ENCODE measurements at regions not wholly inside any gene's neighbourhood (a gene's known extent, or its start where the extent isn't known, plus 50 kb on each side); places are given as distances from the start of the nearest gene placed in this dataset.

DNA sequence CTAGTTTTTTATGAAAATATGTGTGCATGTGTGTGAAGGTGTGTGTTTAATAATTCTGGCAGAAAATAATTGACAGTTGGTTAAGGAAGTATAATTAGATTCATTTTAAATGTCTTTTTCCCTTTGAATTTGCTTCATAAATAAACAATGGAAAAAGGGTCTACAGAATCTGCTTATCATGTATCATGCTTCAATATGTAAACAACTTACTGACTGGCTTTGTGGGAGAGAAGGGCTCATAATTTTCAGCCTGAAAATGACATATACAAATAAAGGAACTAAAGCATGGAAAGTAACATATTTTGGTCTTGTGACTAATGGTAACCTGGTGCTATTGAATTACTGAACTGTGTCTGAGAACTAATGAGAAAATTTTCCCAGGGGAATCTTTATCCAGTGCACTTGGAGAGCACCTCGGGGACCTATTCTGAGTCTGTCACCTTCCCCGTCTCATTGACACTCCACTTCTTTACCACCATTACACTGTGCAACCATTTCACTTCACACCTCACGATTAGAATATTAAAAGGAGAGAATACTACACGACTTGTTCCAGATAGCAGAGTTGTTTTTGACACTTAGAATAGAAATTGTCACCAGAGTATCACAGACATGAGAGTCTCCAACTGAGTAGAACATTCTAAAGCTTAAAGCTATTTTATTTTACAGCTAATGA lies 298.6 kb downstream of the TFEC start:
- H3K9me3 ChIP-seq (ENCODE audit: control insufficient read depth in 1 of 2, low read length in 2 of 2), result no peaks in the 10 kb centered on the region
- CTCF ChIA-PET (ENCODE audit: partially characterized antibody), result no interaction called here
- no peak overlapping the region for H3K4me3 ChIP-seq (ENCODE audit: low read length in 2 of 2)
- Mint-ChIP-seq H3K9me3 (peaks cover 0 to 4% (median 0%) of the 10 kb centered on the region in 8 donors), H3K4me3 (no peak overlapping the region), H3K4me1 (no peaks in the 10 kb centered on the region), H3K27ac (no peak overlapping the region), H3K36me3 (no peaks in the 10 kb centered on the region), H3K27me3 (peaks cover 0 to 3% of the 10 kb centered on the region in 2 donors)
- POLR2A ChIA-PET (ENCODE audit: partially characterized antibody), result no interaction called here
- H3K27me3 ChIP-seq (ENCODE audit: insufficient read depth, low read length), result no peaks in the 10 kb centered on the region
- no peaks in the 10 kb centered on the region for H3K4me1 ChIP-seq (ENCODE audit: insufficient read depth, low read length)
- DNase-seq, result no peak
- no peak overlapping the region for H3K27ac ChIP-seq (ENCODE audit: low read depth, low read length)
- intact Hi-C loops (cut with micrococcal nuclease), result no loop called here
- H3K36me3 ChIP-seq (ENCODE audit: insufficient read depth, low read length), result no peaks in the 10 kb centered on the region

DNA sequence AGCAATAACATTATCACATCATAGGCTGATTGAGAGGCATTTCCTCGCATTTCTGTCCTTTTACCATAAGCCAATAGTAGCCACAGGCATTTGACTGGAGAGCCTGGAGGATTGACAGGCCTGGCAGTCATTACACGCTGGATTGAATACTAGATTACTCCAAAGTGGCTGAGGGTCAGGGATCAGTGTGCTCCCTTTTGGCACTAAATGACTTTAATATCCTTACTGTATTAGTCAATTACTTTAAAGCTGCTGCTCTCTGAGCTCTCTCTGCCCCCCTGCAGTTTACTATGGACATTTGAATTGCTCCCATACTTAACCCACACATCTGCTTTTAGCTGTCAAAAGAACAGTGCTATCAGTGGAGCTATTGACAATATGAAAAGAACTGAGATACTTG lies 302.0 kb downstream of the TFEC start:
- Mint-ChIP-seq H3K4me3 (no peak overlapping the region), H3K36me3 (no peaks in the 10 kb centered on the region), H3K27me3 (no peaks in the 10 kb centered on the region), H3K27ac (no peak overlapping the region), H3K9me3 (no peaks in the 10 kb centered on the region), H3K4me1 (peaks cover 0 to 5% (median under 1%) of the 10 kb centered on the region in 4 donors)
- no peaks in the 10 kb centered on the region for H3K27me3 ChIP-seq (ENCODE audit: insufficient read depth, low read length)
- DNase-seq, result no peak
- POLR2A ChIA-PET (ENCODE audit: partially characterized antibody), result no interaction called here
- H3K9me3 ChIP-seq (ENCODE audit: control insufficient read depth in 1 of 2, low read length in 2 of 2), result no peaks in the 10 kb centered on the region
- no peaks in the 10 kb centered on the region for H3K36me3 ChIP-seq (ENCODE audit: insufficient read depth, low read length)
- no peaks in the 10 kb centered on the region for H3K4me1 ChIP-seq (ENCODE audit: insufficient read depth, low read length)
- H3K4me3 ChIP-seq (ENCODE audit: low read length in 2 of 2), result no peak overlapping the region
- CTCF ChIA-PET (ENCODE audit: partially characterized antibody), result no interaction called here
- no peak overlapping the region for H3K27ac ChIP-seq (ENCODE audit: low read depth, low read length)
- intact Hi-C loops (cut with micrococcal nuclease), result no loop called here

DNA sequence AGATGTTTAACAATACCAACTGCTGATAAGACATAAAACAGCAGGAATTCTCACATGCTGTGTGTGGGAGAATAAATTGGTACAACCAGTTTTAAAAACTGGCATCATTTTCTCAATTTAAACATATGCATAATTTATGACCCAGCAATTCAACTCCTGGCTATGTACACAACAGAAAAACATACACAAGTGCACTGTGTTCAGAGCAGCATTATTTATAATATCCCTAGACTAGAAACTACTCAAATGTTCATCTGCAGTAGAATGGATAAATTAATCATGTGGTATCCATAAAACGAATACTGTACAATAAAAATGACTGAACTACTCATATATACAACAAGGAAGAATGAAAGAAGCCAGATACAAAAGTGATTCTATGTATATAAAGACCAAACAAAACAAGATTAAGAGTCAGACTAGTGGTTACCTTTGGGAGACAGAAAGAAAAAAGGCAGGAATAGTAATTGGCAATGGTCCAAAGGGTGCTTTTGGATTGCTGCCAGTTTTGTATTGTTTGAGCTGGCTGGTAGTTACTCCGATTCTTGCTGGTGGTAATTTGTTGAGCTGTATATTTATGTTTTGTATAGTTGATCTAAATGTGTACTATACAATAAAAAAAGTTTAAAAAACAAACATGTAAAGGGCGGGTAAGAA lies 306.0 kb downstream of the TFEC start:
- intact Hi-C loops (cut with micrococcal nuclease), result no loop called here
- Mint-ChIP-seq H3K4me1 (peaks cover 5 to 17% (median 7%) of the 10 kb centered on the region in 4 donors), H3K9me3 (no peaks in the 10 kb centered on the region), H3K4me3 (no peak overlapping the region), H3K27me3 (no peaks in the 10 kb centered on the region), H3K27ac (no peak overlapping the region), H3K36me3 (no peaks in the 10 kb centered on the region)
- Histone ChIP-seq H3K9me3 (ENCODE audit: control insufficient read depth in 1 of 2, low read length in 2 of 2) (no peaks in the 10 kb centered on the region), H3K36me3 (ENCODE audit: insufficient read depth, low read length) (no peaks in the 10 kb centered on the region), H3K4me1 (ENCODE audit: insufficient read depth, low read length) (peaks cover 19% of the 10 kb centered on the region), H3K27me3 (ENCODE audit: insufficient read depth, low read length) (no peaks in the 10 kb centered on the region), H3K27ac (ENCODE audit: low read depth, low read length) (no peak overlapping the region), H3K4me3 (ENCODE audit: low read length in 2 of 2) (no peak overlapping the region)
- POLR2A ChIA-PET (ENCODE audit: partially characterized antibody), result no interaction called here
- no peak for DNase-seq
- CTCF ChIA-PET (ENCODE audit: partially characterized antibody), result no interaction called here

DNA sequence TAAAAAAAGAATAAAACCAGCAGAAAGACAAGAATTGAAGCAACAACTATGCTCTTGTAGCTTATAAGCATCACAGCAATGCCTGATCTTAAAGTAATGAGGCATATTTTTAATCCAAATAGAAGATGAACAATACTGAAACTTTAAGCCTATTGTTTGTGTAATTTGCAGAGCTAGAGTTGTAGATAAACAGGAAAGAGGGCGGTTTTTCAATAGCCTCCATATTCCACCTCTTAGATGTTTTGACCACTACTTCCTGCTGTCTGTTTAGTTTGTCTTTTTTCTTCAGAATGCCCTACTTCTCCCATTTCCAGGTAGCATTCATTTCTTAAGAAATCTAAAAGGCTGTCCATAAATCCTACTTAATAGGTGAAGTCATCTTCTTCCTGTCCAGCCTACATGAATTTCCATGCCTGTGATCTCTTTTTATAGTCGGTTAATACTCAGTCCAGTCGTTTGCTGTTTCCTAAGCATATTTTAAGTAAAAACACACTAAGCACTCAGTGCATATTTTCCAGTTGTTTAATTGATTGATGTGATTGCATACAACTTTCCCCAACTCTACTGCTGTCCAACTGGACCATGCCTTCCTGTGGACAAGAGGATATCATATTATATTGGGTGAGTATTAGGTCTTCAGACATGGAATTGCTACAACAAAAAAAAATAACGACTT lies 308.1 kb downstream of the TFEC start:
- peaks cover 5 to 17% (median 7%) of the 10 kb centered on the region in 4 donors for H3K4me1 Mint-ChIP-seq
- peak overlapping the region in 7 of 8 donors; percentile 1 to 84 (median 68) for H3K4me3 Mint-ChIP-seq
- no peaks in the 10 kb centered on the region for H3K36me3 Mint-ChIP-seq
- peak overlapping the region in 2 of 7 donors; percentile 27 to 50 for H3K27ac Mint-ChIP-seq
- peaks cover 0 to 1% of the 10 kb centered on the region in 2 donors for H3K27me3 Mint-ChIP-seq
- H3K4me1 ChIP-seq (ENCODE audit: insufficient read depth, low read length), result peaks cover 19% of the 10 kb centered on the region
- no peaks in the 10 kb centered on the region for H3K27me3 ChIP-seq (ENCODE audit: insufficient read depth, low read length)
- CTCF ChIA-PET (ENCODE audit: partially characterized antibody), result no interaction called here
- no peaks in the 10 kb centered on the region for H3K36me3 ChIP-seq (ENCODE audit: insufficient read depth, low read length)
- no peaks in the 10 kb centered on the region for H3K9me3 Mint-ChIP-seq
- intact Hi-C loops (cut with micrococcal nuclease), result no loop called here
- no peaks in the 10 kb centered on the region for H3K9me3 ChIP-seq (ENCODE audit: control insufficient read depth in 1 of 2, low read length in 2 of 2)
- POLR2A ChIA-PET (ENCODE audit: partially characterized antibody), result no interaction called here
- DNase-seq, result peak in 4 of 5 donors; percentile 5 to 17 (median 11)
- no peak overlapping the region for H3K27ac ChIP-seq (ENCODE audit: low read depth, low read length)
- no peak overlapping the region for H3K4me3 ChIP-seq (ENCODE audit: low read length in 2 of 2)

DNA sequence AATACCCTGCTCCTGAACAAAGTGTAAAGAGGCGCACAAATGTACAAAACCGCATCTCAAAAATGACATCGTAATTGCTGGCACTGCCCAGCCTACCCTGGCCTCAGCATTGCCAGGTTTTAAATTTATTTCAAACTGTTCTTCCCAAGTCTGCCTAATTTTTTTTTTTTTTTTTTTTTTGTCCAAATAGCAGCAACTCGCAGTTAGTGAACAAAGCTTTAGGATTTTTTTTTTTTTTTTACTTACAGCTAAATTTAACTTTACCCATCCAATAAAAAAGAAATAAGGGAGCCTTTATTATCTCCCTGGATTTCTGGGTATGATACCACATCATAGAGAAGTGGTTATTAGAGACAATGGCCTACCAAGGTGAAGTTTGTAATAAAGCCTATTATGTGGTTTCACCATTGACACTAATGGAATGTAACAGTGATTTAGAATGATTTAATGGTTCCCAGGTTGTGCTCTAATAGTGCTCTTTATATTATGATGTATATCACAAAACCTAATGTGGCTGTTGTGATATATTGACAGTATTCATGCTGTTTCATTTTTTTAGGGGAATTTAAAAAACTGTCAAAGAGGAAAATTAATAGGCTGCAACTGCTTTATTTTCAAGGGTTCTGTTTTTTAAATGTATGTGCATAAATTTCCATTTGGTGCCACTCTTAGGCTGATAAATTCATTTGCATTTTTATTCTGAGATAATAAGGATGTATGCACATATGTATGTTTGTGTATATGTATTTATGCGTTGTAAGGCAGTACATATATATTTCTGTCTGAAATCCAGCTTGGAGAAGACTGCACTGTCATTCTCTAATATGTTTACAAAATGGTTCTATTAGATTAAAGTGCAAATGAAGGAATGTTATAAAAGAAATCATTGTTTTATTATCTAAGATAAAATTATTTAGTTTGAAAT lies 309.0 kb downstream of the TFEC start:
- H3K36me3 ChIP-seq (ENCODE audit: insufficient read depth, low read length), result no peaks in the 10 kb centered on the region
- Mint-ChIP-seq H3K36me3 (no peaks in the 10 kb centered on the region), H3K9me3 (no peaks in the 10 kb centered on the region), H3K4me1 (peaks cover 5 to 17% (median 7%) of the 10 kb centered on the region in 4 donors), H3K27ac (no peak overlapping the region), H3K27me3 (peaks cover 0 to 1% of the 10 kb centered on the region in 2 donors), H3K4me3 (peak overlapping the region in 1 of 8 donors; percentile 79)
- H3K9me3 ChIP-seq (ENCODE audit: control insufficient read depth in 1 of 2, low read length in 2 of 2), result no peaks in the 10 kb centered on the region
- ChIA-PET CTCF (ENCODE audit: partially characterized antibody) (no interaction called here), POLR2A (ENCODE audit: partially characterized antibody) (no interaction called here)
- intact Hi-C loops (cut with micrococcal nuclease), result no loop called here
- H3K27me3 ChIP-seq (ENCODE audit: insufficient read depth, low read length), result no peaks in the 10 kb centered on the region
- DNase-seq, result no peak
- no peak overlapping the region for H3K4me3 ChIP-seq (ENCODE audit: low read length in 2 of 2)
- peaks cover 19% of the 10 kb centered on the region for H3K4me1 ChIP-seq (ENCODE audit: insufficient read depth, low read length)
- no peak overlapping the region for H3K27ac ChIP-seq (ENCODE audit: low read depth, low read length)

DNA sequence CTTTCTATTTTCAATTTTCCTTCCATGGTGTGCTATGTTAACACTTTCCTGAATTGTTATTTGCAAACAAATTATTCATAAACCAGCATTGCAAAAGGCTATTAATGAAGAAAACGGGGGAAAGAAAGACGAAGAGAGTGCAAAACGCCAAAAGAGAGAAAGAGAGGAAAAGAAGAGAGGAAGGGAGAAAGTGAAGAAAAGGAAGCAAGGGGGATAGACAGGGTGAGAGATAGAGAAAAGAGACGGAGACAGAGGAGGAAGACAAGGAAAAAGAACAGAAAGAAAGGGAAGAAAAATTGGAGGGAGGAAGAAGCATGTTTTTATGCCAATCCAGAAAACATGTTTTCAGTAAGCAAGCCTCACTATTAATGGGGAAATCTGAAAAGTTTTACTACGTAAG lies 310.6 kb downstream of the TFEC start:
- Mint-ChIP-seq H3K27ac (no peak overlapping the region), H3K36me3 (no peaks in the 10 kb centered on the region), H3K4me1 (peaks cover 5 to 17% (median 7%) of the 10 kb centered on the region in 4 donors), H3K27me3 (peaks cover 0 to 1% of the 10 kb centered on the region in 2 donors), H3K4me3 (no peak overlapping the region), H3K9me3 (no peaks in the 10 kb centered on the region)
- Histone ChIP-seq H3K4me1 (ENCODE audit: insufficient read depth, low read length) (peaks cover 19% of the 10 kb centered on the region), H3K9me3 (ENCODE audit: control insufficient read depth in 1 of 2, low read length in 2 of 2) (no peaks in the 10 kb centered on the region), H3K27ac (ENCODE audit: low read depth, low read length) (no peak overlapping the region), H3K27me3 (ENCODE audit: insufficient read depth, low read length) (no peaks in the 10 kb centered on the region), H3K4me3 (ENCODE audit: low read length in 2 of 2) (no peak overlapping the region), H3K36me3 (ENCODE audit: insufficient read depth, low read length) (no peaks in the 10 kb centered on the region)
- ChIA-PET POLR2A (ENCODE audit: partially characterized antibody) (no interaction called here), CTCF (ENCODE audit: partially characterized antibody) (no interaction called here)
- no peak for DNase-seq
- intact Hi-C loops (cut with micrococcal nuclease), result no loop called here

DNA sequence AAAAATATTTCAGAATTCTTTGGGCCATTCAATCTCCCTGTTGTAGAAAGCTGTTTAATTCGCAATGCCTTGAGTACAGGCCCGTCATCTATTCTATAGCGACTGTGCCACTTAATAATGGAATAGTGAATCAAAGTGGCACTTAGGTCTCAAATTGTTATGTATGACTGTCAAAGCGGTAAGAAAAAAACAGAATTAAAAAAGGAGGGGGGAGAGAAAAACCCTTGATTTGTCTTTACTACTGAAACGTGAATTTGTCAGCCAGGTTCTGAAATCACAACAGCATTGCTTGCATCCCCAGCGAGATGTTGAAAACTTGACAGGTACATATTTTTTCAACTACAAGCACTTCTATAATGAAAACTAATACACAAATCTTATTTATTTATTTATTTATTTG lies 320.9 kb downstream of the TFEC start:
- H3K4me1 ChIP-seq (ENCODE audit: insufficient read depth, low read length), result no peaks in the 10 kb centered on the region
- no peaks in the 10 kb centered on the region for H3K36me3 ChIP-seq (ENCODE audit: insufficient read depth, low read length)
- Mint-ChIP-seq H3K4me3 (no peak overlapping the region), H3K9me3 (no peaks in the 10 kb centered on the region), H3K4me1 (peaks cover 0 to 1% (median 0%) of the 10 kb centered on the region in 4 donors), H3K27ac (no peak overlapping the region), H3K27me3 (peaks cover 2% of the 10 kb centered on the region in 2 donors), H3K36me3 (no peaks in the 10 kb centered on the region)
- H3K4me3 ChIP-seq (ENCODE audit: low read length in 2 of 2), result no peak overlapping the region
- H3K27ac ChIP-seq (ENCODE audit: low read depth, low read length), result no peak overlapping the region
- no peaks in the 10 kb centered on the region for H3K27me3 ChIP-seq (ENCODE audit: insufficient read depth, low read length)
- CTCF ChIA-PET (ENCODE audit: partially characterized antibody), result no interaction called here
- intact Hi-C loops (cut with micrococcal nuclease), result loop anchor here (10.0 kb wide), 1 partner anchor 1685 kb away; no protein-coding TSS in a partner anchor
- POLR2A ChIA-PET (ENCODE audit: partially characterized antibody), result no interaction called here
- H3K9me3 ChIP-seq (ENCODE audit: control insufficient read depth in 1 of 2, low read length in 2 of 2), result no peaks in the 10 kb centered on the region
- DNase-seq, result no peak

Measured in CD4-positive, alpha-beta memory T cell (primary cell).